DND-41 (cell line): ENCODE measurements at regions not wholly inside any gene's neighbourhood (a gene's known extent, or its start where the extent isn't known, plus 50 kb on each side); places are given as distances from the start of the nearest gene placed in this dataset.

Experiments
- ATAC-seq: fragments of 200-7000 bp; cut with Tn5 transposase; 3 replicates; pipeline ENCODE4 v1.9.1; 2021; ENCODE audit warnings: low read depth; ENCODE audit not compliant: insufficient read depth
- DNase-seq: peaks from one replicate; pipeline ENCODE4 v3.0.0-alpha.2; 2020
- H2AFZ ChIP-seq: 2 replicates; pipeline ENCODE4 v1.6.0; 2012; ENCODE audit warnings: low read depth, low read length
- H3K27ac ChIP-seq: 2 replicates; pipeline ENCODE4 v1.5.1; 2012; ENCODE audit warnings: low read length, inconsistent platforms
- H3K27me3 ChIP-seq: fragments of 200-600 bp; sonication (generic); 2 replicates; pipeline ENCODE4 v1.6.0; 2012; ENCODE audit warnings: low read length, mild to moderate bottlenecking, inconsistent platforms; ENCODE audit not compliant: insufficient read depth, poor library complexity
- H3K36me3 ChIP-seq: 2 replicates; pipeline ENCODE4 v1.5.1; 2012; ENCODE audit warnings: low read length, inconsistent platforms; ENCODE audit not compliant: insufficient read depth
- H3K4me1 ChIP-seq: 2 replicates; pipeline ENCODE4 v1.5.1; 2012; ENCODE audit warnings: mild to moderate bottlenecking, low read length; ENCODE audit not compliant: insufficient read depth
- H3K4me2 ChIP-seq: 2 replicates; pipeline ENCODE4 v1.6.0; 2012; ENCODE audit warnings: mild to moderate bottlenecking, moderate library complexity, low read length, inconsistent platforms; ENCODE audit not compliant: insufficient read depth
- H3K4me3 ChIP-seq, 2 experiments: fragments of 200-600 bp in 1 of 2; shearing (Covaris generic) in 1 of 2; 2 replicates each; pipeline ENCODE4 v1.5.1; 2012 to 2016; ENCODE audit warnings: inconsistent platforms in 2 of 2, low read length in 2 of 2, mild to moderate bottlenecking in 2 of 2, low read depth in 1 of 2, moderate library complexity in 1 of 2
- H3K79me2 ChIP-seq: 2 replicates; pipeline ENCODE4 v1.6.0; 2012; ENCODE audit warnings: low read length, inconsistent platforms; ENCODE audit not compliant: insufficient read depth
- H3K9ac ChIP-seq: 2 replicates; pipeline ENCODE4 v1.6.0; 2012; ENCODE audit warnings: low read depth, mild to moderate bottlenecking, inconsistent platforms, low read length, moderate library complexity
- H3K9me3 ChIP-seq: 2 replicates; pipeline ENCODE4 v1.5.1; 2012; ENCODE audit warnings: low read length, moderate library complexity, mild to moderate bottlenecking, inconsistent platforms; ENCODE audit not compliant: insufficient read depth, severe bottlenecking
- H4K20me1 ChIP-seq: 2 replicates; pipeline ENCODE4 v1.6.0; 2012; ENCODE audit warnings: low read length; ENCODE audit not compliant: insufficient read depth
- EZH2 ChIP-seq: IDR thresholded peaks from 3 replicates; pipeline ENCODE4 v1.6.1; 2012; ENCODE audit warnings: borderline replicate concordance, low read depth, mild to moderate bottlenecking, moderate library complexity, low read length, inconsistent platforms; ENCODE audit not compliant: severe bottlenecking
- TF ChIP-seq, protein P1 (sequence below): IDR thresholded peaks from 2 replicates; pipeline ENCODE4 v1.5.1; 2012; ENCODE audit warnings: borderline replicate concordance, low read length, moderate library complexity, mild to moderate bottlenecking; ENCODE audit not compliant: poor library complexity, severe bottlenecking; ENCODE audit errors: extremely low read depth

DNA sequence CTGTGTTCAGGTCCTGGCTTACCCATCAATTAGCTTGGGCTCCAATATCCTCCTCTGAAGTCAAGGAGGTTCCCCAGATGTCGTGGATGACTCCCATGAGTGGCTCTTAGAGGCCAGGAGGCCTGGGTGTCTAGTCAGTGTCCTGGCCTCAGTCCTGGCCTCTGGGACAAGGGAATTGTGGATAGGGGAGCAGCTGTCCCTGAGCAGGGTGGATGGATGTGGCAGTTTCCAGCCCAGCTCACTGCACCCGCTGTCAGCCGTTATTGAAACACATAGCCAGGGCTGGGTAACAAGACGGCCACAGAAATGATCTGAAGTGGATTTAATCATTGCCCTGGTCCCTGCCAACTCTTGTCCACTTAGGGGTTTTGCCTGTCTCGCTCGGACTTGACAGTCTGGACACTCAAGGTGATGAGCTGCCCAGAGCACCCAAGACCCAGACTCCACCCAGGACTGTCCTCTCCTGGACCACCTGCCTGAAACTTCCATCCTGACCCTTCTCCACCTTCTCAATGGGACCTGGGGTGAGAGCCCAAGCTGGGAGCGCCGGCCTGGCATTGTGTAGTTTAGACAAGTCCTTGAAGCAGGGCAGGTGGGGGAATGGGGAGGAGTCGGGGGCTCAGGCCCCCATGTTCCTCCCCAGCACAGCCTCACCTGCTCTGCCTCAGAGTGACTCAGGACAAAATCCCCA lies 182.1 kb upstream of the SDK2 start:
- Histone ChIP-seq H3K79me2 (no peaks in the 10 kb centered on the region), H3K4me1 (no peaks in the 10 kb centered on the region), H3K27ac (no peak overlapping the region), H3K4me2 (no peak overlapping the region), H3K36me3 (no peaks in the 10 kb centered on the region), H3K27me3 (peaks cover 10% of the 10 kb centered on the region), H3K4me3 (no peak overlapping the region), H2AFZ (no peak overlapping the region), H4K20me1 (no peaks in the 10 kb centered on the region), H3K9me3 (no peaks in the 10 kb centered on the region), H3K9ac (no peak overlapping the region)
- DNase-seq = no peak
- no peak for ATAC-seq
- TF ChIP-seq, protein P1, sequence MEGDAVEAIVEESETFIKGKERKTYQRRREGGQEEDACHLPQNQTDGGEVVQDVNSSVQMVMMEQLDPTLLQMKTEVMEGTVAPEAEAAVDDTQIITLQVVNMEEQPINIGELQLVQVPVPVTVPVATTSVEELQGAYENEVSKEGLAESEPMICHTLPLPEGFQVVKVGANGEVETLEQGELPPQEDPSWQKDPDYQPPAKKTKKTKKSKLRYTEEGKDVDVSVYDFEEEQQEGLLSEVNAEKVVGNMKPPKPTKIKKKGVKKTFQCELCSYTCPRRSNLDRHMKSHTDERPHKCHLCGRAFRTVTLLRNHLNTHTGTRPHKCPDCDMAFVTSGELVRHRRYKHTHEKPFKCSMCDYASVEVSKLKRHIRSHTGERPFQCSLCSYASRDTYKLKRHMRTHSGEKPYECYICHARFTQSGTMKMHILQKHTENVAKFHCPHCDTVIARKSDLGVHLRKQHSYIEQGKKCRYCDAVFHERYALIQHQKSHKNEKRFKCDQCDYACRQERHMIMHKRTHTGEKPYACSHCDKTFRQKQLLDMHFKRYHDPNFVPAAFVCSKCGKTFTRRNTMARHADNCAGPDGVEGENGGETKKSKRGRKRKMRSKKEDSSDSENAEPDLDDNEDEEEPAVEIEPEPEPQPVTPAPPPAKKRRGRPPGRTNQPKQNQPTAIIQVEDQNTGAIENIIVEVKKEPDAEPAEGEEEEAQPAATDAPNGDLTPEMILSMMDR = no peak
- no peak for TF ChIP-seq EZH2

DNA sequence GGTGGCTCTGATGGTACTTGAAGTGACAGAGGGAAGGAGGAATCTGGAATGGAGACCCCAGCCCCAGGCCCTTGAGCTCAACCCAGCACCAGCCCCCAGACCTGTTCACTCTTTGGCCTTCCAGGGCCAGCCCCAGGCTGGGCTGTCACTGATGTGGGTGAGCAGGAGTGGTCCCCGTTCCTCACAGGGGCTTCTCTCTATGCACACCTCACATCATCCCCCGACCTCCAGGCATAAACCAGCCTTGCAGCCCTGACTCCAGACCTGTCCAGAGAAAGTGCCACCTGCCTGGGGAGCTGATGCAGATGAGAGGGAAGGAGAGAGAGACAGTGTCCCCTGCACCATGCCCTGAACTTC lies 182.6 kb upstream of the SDK2 start:
- H3K4me2 ChIP-seq = no peak overlapping the region
- TF ChIP-seq, protein P1 = no peak
- TF ChIP-seq EZH2 = no peak

DNA sequence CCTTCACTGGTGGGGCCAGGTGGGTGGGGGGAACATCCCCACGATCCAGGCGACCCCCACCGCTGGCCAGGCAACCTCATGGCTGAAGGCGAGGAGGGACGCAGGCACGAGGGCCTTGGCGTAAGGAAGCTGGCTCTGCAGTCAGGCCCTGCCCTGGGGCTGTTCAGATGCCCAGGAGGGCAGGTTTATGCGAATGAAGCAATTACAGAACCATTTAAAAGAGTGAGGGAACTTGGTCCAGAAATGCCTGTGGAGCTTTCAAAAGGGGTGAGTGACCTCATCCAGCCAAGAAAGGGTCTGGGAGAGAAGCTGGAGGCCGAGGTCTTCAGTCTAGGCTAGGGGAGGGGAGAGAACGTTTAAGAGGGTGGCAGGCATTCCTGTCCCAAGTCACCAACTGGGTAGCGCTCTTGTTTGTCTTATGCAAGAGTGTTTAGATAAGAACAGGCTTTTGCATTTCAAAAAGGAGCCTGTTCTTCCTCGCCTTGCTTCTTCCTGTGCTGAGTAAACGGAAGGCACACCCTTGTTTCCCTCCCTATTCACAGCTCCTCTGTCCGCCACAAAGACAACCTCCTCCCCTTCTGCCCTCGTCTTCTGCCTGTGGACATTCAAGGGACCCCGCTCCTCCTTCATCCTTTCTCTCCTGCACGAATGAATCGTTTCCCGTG lies 183.5 kb upstream of the SDK2 start:
- Histone ChIP-seq H3K9ac (no peak overlapping the region), H3K27ac (no peak overlapping the region), H3K4me3 (no peak overlapping the region), H3K9me3 (no peaks in the 10 kb centered on the region), H3K79me2 (no peaks in the 10 kb centered on the region), H4K20me1 (no peaks in the 10 kb centered on the region), H3K36me3 (no peaks in the 10 kb centered on the region), H2AFZ (no peak overlapping the region), H3K4me2 (no peak overlapping the region), H3K4me1 (no peaks in the 10 kb centered on the region), H3K27me3 (peaks cover 10% of the 10 kb centered on the region)
- DNase-seq (no peak), ATAC-seq (no peak)
- no peak for TF ChIP-seq EZH2
- TF ChIP-seq, protein P1 = no peak

More for the DNA sequence above, 182.6 kb upstream of the SDK2 start:
- Histone ChIP-seq H3K27me3 (peaks cover 10% of the 10 kb centered on the region), H2AFZ (no peak overlapping the region), H3K79me2 (no peaks in the 10 kb centered on the region), H3K9me3 (no peaks in the 10 kb centered on the region), H3K4me1 (no peaks in the 10 kb centered on the region), H3K27ac (no peak overlapping the region), H3K4me3 (no peak overlapping the region), H3K36me3 (no peaks in the 10 kb centered on the region), H3K9ac (no peak overlapping the region), H4K20me1 (no peaks in the 10 kb centered on the region)
- no peak for ATAC-seq
- no peak for DNase-seq
